EL (cell line): ENCODE measurements at regions not wholly inside any gene's neighbourhood (a gene's known extent, or its start where the extent isn't known, plus 50 kb on each side); places are given as distances from the start of the nearest gene placed in this dataset.

Source experiments
- DNase-seq: peaks from one replicate; pipeline ENCODE4 v3.0.0-alpha.2; 2016

- DNase-seq, result no peak
Measured at GRCh38 chr6:139557547-139557946, 183.1 kb upstream of the CITED2 start.

- DNase-seq, result no peak
Measured at GRCh38 chr6:139556532-139556931, 182.1 kb upstream of the CITED2 start.

- no peak for DNase-seq
Measured at GRCh38 chr6:139553916-139554315, 179.5 kb upstream of the CITED2 start.

GRCh38 chr6:139551376-139551775, 176.9 kb upstream of the CITED2 start:
- no peak for DNase-seq

- DNase-seq, result no peak
Measured at GRCh38 chr6:139550361-139550760, 175.9 kb upstream of the CITED2 start.

GRCh38 chr6:139549561-139550070, 175.2 kb upstream of the CITED2 start:
- DNase-seq, result peak; percentile 58

GRCh38 chr6:139547804-139548203, 173.4 kb upstream of the CITED2 start:
- DNase-seq, result no peak

- peak; percentile 51 for DNase-seq
Measured at GRCh38 chr6:139547122-139547776, 172.8 kb upstream of the CITED2 start.

GRCh38 chr6:139546106-139546472, 171.6 kb upstream of the CITED2 start:
- DNase-seq, result no peak

GRCh38 chr6:139545206-139546105, 171.0 kb upstream of the CITED2 start:
- DNase-seq, result no peak

- no peak for DNase-seq
Measured at GRCh38 chr6:139544701-139545057, 170.2 kb upstream of the CITED2 start.

- DNase-seq, result no peak
Measured at GRCh38 chr6:139542351-139542750, 167.9 kb upstream of the CITED2 start.

GRCh38 chr6:139540894-139541293, 166.4 kb upstream of the CITED2 start:
- DNase-seq, result no peak

GRCh38 chr6:139540276-139540675, 165.8 kb upstream of the CITED2 start:
- DNase-seq, result peak; percentile 81

- peak; percentile 98 for DNase-seq
Measured at GRCh38 chr6:139539852-139540251, 165.4 kb upstream of the CITED2 start.

GRCh38 chr6:139538366-139538765, 163.9 kb upstream of the CITED2 start:
- no peak for DNase-seq

- no peak for DNase-seq
Measured at GRCh38 chr6:139536751-139537617, 162.5 kb upstream of the CITED2 start.

GRCh38 chr6:139534472-139535115, 160.1 kb upstream of the CITED2 start:
- DNase-seq, result no peak

GRCh38 chr6:139533573-139534471, 159.4 kb upstream of the CITED2 start:
- peak; percentile 83 for DNase-seq

- no peak for DNase-seq
Measured at GRCh38 chr6:139533171-139533570, 158.7 kb upstream of the CITED2 start.
